G401 (cell line): ENCODE measurements at regions not wholly inside any gene's neighbourhood (a gene's known extent, or its start where the extent isn't known, plus 50 kb on each side); places are given as distances from the start of the nearest gene placed in this dataset.

ENCODE experiments used
- DNase-seq: peaks from one replicate; pipeline ENCODE4 v3.0.0-alpha.2; 2015; ENCODE audit warnings: low spot score
- in situ Hi-C: cut with HindIII; loops from 2 replicates; pipeline ENCODE4 v1.10.0; 2016; ENCODE audit warnings: low sequenced_read_pairs, mixed read lengths

DNA sequence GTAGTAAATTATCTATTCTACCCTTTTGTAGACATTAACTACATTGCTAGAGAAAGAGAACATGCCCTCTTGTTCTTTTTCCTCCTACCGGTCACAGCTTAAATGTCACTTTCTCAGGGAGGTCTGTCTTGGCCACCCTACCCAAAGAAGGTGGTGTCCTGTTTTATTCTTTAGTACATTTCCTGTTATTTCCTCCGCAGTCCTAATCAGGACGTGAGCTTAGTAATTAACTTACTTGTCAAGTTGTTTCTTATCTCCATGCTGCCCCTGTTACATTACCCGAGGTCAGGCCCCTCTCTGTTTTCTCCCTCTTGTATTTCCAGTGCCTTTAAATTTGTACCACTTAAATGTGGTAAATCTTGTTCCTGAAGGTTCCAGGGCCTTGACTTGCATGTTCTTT is 73.7 kb upstream of the RMDN2 start:
- in situ Hi-C loops, result no loop called here
- no peak for DNase-seq

- in situ Hi-C loops, result no loop called here
- DNase-seq, result no peak
Measured at GRCh38 chr2:37851828-37852584, 73.1 kb upstream of the RMDN2 start.

DNA sequence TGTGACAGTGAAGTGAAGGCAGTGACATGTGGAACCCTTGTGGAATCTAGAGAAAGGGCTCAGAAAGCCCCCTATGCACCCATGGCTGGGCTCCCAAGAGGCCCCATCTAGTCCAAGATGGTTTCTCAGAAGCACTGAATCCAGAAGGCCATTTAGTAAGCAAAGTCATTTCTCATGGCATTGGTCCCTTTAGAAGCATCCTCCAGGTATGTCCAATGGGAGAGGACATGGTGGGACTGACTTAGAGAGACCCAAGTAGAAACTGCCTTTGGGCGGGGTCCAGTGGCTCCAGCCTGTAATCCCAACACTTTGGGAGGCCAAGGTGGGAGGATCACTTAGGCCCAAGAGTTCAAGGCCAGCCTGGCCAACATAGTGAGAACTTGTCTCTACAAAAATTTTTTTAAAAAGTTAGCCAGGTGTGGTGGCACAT is 72.5 kb upstream of the RMDN2 start:
- DNase-seq, result no peak
- in situ Hi-C loops, result no loop called here

- no peak for DNase-seq
- in situ Hi-C loops, result no loop called here
Measured at GRCh38 chr2:37854676-37855282, 70.3 kb upstream of the RMDN2 start.

DNA sequence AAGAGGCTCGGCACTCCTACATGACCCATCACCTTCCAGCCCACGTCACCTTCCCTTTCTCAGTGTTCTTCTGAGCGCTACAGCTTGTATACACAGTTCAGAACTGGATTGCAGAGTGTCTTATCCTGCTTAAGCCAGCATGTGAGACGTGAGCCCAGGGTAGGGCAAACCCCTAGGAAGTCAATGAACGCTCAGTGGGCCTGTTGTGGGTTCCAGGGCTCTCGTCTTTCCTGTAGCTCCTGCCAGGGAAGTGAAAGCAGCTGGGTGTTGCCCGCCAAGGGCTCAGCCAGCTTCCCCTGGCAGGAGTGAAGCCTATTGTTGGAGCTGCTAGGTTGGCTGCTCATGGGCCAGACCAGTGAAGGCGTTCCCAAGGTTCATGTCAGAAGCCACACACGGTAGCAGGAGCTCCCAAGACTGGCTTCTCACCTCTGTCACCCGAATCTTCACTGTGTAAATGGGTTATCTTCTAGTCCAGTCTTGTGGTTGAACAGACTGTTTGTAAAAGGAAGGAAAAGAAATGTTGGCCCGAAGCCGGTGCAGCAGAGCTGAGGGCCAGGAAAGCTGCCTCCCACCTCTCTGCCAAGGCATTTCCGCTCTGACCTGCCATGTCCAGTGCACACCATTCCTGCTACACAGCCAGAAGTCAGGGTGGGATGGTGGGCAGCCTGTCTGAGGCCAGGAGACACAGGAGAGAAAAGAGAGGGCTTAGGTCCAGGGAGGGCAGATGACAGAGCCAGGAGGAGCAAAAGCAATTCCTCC is 69.6 kb upstream of the RMDN2 start:
- no peak for DNase-seq
- in situ Hi-C loops, result no loop called here

DNA sequence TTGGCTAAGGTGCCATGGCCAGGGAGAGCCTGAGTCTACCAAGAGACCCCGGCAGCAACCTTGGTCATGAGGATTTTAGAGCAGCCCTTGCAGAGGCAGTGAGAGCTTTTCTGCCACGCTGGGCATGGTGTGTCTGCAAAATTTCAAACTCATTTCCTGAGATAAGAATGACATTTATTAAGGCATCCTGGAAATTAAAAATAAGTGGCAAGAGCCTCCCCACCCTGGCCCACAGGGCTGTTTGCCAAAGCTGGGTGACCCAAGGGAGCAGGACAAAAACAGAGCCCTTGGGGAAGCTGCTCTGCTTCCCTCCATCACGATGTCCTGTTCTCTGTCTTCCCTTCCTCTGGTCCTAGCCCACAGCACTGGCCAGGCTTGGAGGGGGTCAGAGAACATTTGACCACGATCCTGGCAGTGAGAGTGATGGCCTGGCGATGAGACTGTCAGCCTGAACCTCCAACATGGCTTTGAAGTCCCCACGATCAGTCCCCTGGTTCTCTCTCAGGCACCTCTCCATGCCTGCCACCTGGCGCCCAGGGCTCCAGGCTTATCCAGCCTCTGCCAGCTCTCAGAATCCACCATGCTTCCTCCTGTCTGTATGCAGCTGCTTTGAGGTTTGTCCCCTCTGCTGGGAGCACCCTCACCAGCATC is 68.9 kb upstream of the RMDN2 start:
- DNase-seq, result no peak
- in situ Hi-C loops, result no loop called here

DNA sequence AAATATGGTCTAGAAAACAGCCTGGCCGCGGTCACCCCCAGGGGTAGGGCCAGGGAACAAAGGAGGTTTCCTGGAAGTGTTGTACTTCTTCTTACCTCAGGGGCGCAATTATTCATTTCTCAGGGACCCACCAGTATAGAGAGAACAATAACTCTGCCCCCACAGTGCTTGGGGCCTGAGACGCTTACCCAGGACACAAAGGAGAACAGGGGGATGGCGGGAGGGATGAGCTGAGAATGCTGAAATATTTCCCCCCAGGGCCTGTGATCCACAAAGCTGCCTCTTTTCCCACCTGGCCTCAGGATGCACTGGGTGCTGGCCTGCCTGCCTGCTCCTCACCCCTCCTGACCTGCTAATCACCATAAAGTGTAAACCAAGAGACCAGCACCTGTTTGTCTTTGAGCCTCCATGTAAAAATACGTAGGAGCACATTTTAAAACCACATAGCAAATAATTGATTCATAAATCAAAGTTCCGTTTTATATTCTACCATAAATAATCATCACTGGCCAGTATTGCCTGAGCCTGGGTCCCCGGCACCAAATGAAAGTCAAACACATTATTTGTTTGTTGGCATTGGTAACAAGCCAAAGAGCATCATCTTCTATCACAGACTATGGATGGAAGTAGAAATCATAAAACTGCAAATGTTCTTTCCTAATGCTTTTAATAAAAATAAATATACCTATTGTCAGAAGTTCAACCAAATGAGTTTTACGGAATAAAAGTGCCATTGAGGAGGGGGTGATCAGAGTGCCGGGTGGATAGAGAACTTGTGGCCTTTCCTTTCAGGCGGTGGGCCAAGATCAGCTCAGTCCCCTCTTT is 67.3 kb upstream of the RMDN2 start:
- DNase-seq, result no peak
- in situ Hi-C loops, result no loop called here

GRCh38 chr2:37858400-37858711 is 66.7 kb upstream of the RMDN2 start:
- in situ Hi-C loops, result no loop called here
- no peak for DNase-seq

GRCh38 chr2:37858725-37859267 is 66.3 kb upstream of the RMDN2 start:
- in situ Hi-C loops, result no loop called here
- DNase-seq, result no peak

DNA sequence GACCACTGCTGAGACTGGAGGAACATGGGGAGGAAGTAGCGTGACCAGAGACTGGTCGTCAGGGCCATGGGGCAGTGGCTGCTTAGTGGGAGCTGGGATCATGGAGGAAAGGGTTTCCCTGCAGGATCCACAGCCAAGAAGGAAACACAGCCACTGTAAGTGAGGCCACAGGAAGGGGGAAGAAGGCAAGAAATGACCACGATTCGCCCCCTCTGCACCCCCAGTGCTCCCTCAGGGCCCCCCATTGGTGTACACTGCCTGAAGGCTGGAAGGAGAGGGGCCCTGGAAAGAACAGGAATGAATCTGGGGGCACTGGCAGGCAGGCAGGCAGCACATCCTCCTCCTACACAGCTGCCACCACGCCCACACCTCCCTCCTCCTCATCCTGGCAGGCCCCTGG is 62.5 kb upstream of the RMDN2 start:
- DNase-seq, result no peak
- in situ Hi-C loops, result no loop called here

- DNase-seq, result no peak
- in situ Hi-C loops, result no loop called here
Measured at GRCh38 chr2:37864217-37864616, 60.9 kb upstream of the RMDN2 start.

DNA sequence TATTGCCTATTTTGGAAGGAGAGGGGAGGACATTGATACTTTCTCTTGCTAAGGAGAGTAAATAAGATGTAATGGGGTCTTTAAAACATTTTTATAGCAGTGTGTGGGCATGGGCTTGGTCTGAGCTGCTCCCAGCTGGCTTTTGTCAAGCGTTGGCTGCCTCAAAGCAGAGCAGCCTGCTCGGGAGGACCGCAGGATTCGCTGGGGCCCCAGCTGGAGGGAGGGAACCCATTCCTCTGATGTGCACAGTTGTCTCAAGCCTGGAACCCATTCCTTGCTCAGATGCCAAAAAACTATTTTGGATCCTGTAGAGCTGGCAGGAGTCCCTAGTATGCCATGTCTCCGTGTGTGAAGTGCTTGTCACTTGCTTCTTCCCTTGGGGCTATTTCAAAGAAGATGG is 59.4 kb upstream of the RMDN2 start:
- DNase-seq, result no peak
- in situ Hi-C loops, result no loop called here

- no peak for DNase-seq
- in situ Hi-C loops, result no loop called here
Measured at GRCh38 chr2:37866171-37866934, 58.7 kb upstream of the RMDN2 start.

- in situ Hi-C loops, result no loop called here
- DNase-seq, result no peak
Measured at GRCh38 chr2:37867166-37867565, 57.9 kb upstream of the RMDN2 start.

DNA sequence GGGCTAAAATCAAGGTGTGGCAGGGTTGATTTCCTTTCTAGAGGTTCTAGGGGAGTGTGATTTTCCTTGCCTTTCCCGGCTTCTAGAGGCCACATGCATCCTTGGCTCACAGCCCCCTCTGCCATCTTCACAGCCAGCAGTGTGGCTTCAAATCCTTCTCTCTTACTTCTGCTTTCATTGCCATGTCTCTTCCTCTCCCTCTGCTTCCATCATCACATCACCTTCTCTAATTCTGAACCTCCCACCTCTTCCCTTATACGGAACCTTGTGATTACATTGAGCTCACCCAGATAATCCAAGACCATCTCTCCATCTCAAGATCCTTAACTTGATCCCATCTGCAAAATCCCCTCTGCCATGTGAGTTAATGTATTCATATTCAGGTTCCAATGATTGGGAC is 56.2 kb upstream of the RMDN2 start:
- in situ Hi-C loops, result no loop called here
- no peak for DNase-seq

DNA sequence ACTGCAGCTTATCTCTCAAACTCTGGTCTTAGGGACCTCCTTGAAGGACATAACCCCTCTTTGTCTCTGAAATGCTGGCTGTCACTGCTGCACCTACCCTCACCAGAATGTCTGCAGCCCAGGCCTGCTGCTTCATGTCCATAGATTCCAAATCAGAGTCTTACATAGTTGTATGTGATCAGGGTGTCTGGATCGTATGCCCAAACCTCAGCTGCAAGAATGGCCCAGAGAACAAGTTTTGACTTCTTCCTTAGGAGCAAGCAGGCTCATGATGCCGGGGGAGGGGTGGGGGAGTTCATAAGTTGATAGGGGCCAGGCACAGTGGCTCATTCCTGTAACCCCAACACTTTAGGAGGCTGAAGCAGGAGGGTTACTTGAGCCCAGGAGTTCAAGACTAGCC is 55.8 kb upstream of the RMDN2 start:
- in situ Hi-C loops, result no loop called here
- no peak for DNase-seq

DNA sequence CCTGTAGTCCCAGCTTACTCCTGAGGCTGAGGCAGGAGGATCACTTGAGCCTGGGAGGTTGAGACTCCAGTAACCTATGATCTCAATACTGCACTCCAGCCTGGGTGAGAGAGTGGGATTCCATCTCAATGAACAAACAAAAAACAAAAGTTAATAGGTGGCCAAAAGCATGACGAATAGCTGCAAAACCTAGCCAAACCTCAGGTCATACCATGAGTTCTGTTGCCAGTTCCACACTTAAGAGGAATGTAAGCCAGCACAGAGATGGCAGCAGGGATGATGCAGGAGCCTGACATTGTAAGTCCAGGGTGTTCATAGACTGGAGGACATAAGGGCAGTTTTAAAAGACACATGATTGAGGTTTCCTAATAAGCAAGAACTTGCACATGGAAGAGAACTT is 55.3 kb upstream of the RMDN2 start:
- no peak for DNase-seq
- in situ Hi-C loops, result no loop called here

DNA sequence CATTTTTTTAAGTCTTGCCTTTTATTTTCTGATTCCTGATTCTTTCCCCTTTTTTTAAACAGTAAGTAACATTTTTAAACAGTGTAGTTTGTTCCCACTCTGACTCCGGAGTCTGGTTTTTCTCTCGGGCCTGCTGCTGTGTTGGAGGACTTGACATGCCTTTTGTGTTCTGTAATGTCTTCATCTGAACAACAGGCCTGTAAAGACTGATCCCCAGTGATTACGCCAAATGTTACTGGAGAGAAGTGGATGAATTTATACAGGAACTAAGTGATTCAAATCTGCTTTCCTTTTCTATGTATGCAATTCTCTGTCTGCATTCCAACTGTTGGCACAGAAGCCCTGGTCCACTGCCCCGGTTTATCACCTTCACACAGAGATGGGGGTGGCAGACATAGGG is 54.3 kb upstream of the RMDN2 start:
- in situ Hi-C loops, result no loop called here
- DNase-seq, result no peak
